HepG2 (cell line): ENCODE measurements at regions not wholly inside any gene's neighbourhood (a gene's known extent, or its start where the extent isn't known, plus 50 kb on each side); places are given as distances from the start of the nearest gene placed in this dataset.

ENCODE experiments used
- ATAC-seq: fragments of 200-7000 bp; cut with Tn5 transposase; 3 replicates; pipeline ENCODE4 v1.9.1; 2020; ENCODE audit warnings: mild to moderate bottlenecking, moderate library complexity
- BruUV-seq: library from RNA; stranded (reverse); fragments of 400-500 nt; replicated peaks from 2 replicates; lab custom pipeline; 2021; lab: Mats Ljungman, UMichigan
- CTCF ChIA-PET: fragments of 300-600 bp; formaldehyde crosslinking; extraction: SDS; loops from one replicate; lab custom pipeline; 2021; ENCODE audit warnings: low total read pairs, inconsistent platforms, low intra/inter-chr PET ratio; lab: Yijun Ruan, JAX
- POLR2A ChIA-PET: fragments of 350-600 bp; sonication (Branson Sonifier 250); formaldehyde crosslinking; loops from one replicate; lab custom pipeline; 2020; ENCODE audit warnings: antibody characterized with exemption, inconsistent platforms; lab: Yijun Ruan, JAX
- DNase-seq: peaks from one replicate; pipeline ENCODE4 v3.0.0-alpha.2; 2015; ENCODE audit warnings: low spot score
- FAIRE-seq: peaks from 3 replicates; lab custom pipeline; 2011; peaks lifted over from hg19 to GRCh38; lab: Jason Lieb, UNC
- H2AFZ ChIP-seq: one replicate; pipeline ENCODE4 v1.6.1; 2011; ENCODE audit warnings: low read length, inconsistent platforms
- H3K27ac ChIP-seq: fragments of 300-600 bp; 3 replicates; pipeline ENCODE4 v1.8.0; 2011; ENCODE audit warnings: mixed run types, mild to moderate bottlenecking, mixed read lengths, low read length, inconsistent platforms; ENCODE audit not compliant: insufficient read depth; ENCODE audit errors: extremely low read length
- H3K27me3 ChIP-seq, 2 experiments: fragments of 200-600 bp in 1 of 2; 2 replicates in 1 of 2; 3 replicates in 1 of 2; pipeline versions ENCODE4 v1.6.0 to v1.8.0; 2011; ENCODE audit warnings: low read length in 2 of 2, mild to moderate bottlenecking in 2 of 2, moderate library complexity in 2 of 2, inconsistent platforms in 1 of 2; ENCODE audit not compliant: insufficient read depth in 2 of 2, control insufficient read depth in 1 of 2
- H3K36me3 ChIP-seq, 2 experiments: fragments of 200-600 bp in 1 of 2; replicated peaks in 1 of 2; 2 replicates in 1 of 2; 3 replicates in 1 of 2; pipeline versions ENCODE4 v1.5.1 to v1.8.0; 2011; ENCODE audit warnings: low read length in 2 of 2, inconsistent platforms in 1 of 2; ENCODE audit not compliant: insufficient read depth in 2 of 2, control insufficient read depth in 1 of 2
- H3K4me1 ChIP-seq: 2 replicates; pipeline ENCODE4 v1.5.1; 2012; ENCODE audit warnings: low read length, inconsistent platforms; ENCODE audit not compliant: insufficient read depth
- H3K4me2 ChIP-seq: 2 replicates; pipeline ENCODE4 v1.6.0; 2011; ENCODE audit warnings: low read depth, low read length, inconsistent platforms
- H3K4me3 ChIP-seq, 3 experiments: fragments of 200-600 bp in 1 of 3; sonication (generic), shearing (Covaris generic) in 1 of 3; replicated peaks in 1 of 3; 2 replicates each; pipeline ENCODE4 v1.5.1; 2011 to 2016; ENCODE audit warnings: low read length in 3 of 3, inconsistent platforms in 2 of 3, low read depth in 2 of 3, mild to moderate bottlenecking in 2 of 3, control low read depth in 1 of 3, mixed read lengths in 1 of 3; ENCODE audit not compliant: insufficient read depth in 1 of 3
- H3K79me2 ChIP-seq: one replicate; pipeline ENCODE4 v1.6.1; 2011; ENCODE audit warnings: low read length, inconsistent platforms; ENCODE audit not compliant: insufficient read depth
- H3K9ac ChIP-seq: 2 replicates; pipeline ENCODE4 v1.6.0; 2011; ENCODE audit warnings: mild to moderate bottlenecking, low read depth, low read length, inconsistent platforms; ENCODE audit not compliant: insufficient read depth
- H3K9me3 ChIP-seq: 2 replicates; pipeline ENCODE4 v1.5.1; 2012; ENCODE audit warnings: mild to moderate bottlenecking, low read length
- H4K20me1 ChIP-seq: 2 replicates; pipeline ENCODE4 v1.6.0; 2011; ENCODE audit warnings: inconsistent platforms, mild to moderate bottlenecking, low read length, moderate library complexity; ENCODE audit not compliant: insufficient read depth
- CEBPB ChIP-seq: IDR thresholded peaks from 2 replicates; pipeline ENCODE4 v1.6.1; 2011; ENCODE audit warnings: low read depth, low read length, improper control_type of control experiment, borderline replicate concordance
- FOSL1 ChIP-seq: sonication (generic); formaldehyde crosslinking; IDR thresholded peaks from 2 replicates; pipeline ENCODE4 v1.9.0; 2021; ENCODE audit warnings: missing genetic modification reagents, borderline replicate concordance
- FOXC1 ChIP-seq: sonication (generic); formaldehyde crosslinking; IDR thresholded peaks from 2 replicates; pipeline ENCODE4 v1.8.0; 2022; ENCODE audit warnings: mild to moderate bottlenecking, missing genetic modification reagents, borderline replicate concordance
- KAT8 ChIP-seq: IDR thresholded peaks from 2 replicates; pipeline ENCODE4 v1.6.1; 2016; ENCODE audit warnings: missing genetic modification reagents, missing compliant biosample characterization
- SYNCRIP ChIP-seq: fragments of 200-400 bp; formaldehyde crosslinking; IDR thresholded peaks from 2 replicates; pipeline ENCODE4 v1.6.1; 2018; ENCODE audit warnings: mild to moderate bottlenecking, low read depth, low read length; ENCODE audit not compliant: insufficient read depth
- TAF15 ChIP-seq: fragments of 200-400 bp; formaldehyde crosslinking; IDR thresholded peaks from one replicate; pipeline ENCODE4 v1.6.1; 2018; ENCODE audit warnings: mild to moderate bottlenecking, low read depth, low read length; ENCODE audit not compliant: poor library complexity, severe bottlenecking
- TSC22D2 ChIP-seq: sonication (generic); formaldehyde crosslinking; IDR thresholded peaks from 2 replicates; pipeline ENCODE4 v1.5.1; 2020; ENCODE audit warnings: missing genetic modification reagents, mild to moderate bottlenecking, borderline replicate concordance
- ZBTB38 ChIP-seq: sonication (generic); formaldehyde crosslinking; IDR thresholded peaks from 2 replicates; pipeline ENCODE4 v1.5.1; 2020; ENCODE audit warnings: mild to moderate bottlenecking, missing genetic modification reagents
- ZFAT ChIP-seq: sonication (generic); formaldehyde crosslinking; conservative IDR thresholded peaks from 2 replicates; pipeline ENCODE4 v1.8.1; 2023; ENCODE audit warnings: missing genetic modification reagents, inconsistent platforms
- ZNF274 ChIP-seq: sonication (generic); formaldehyde crosslinking; IDR thresholded peaks from 2 replicates; pipeline ENCODE4 v1.5.1; 2020; ENCODE audit warnings: mild to moderate bottlenecking, missing genetic modification reagents
- ZNF367 ChIP-seq: sonication (generic); formaldehyde crosslinking; IDR thresholded peaks from 2 replicates; pipeline ENCODE4 v1.4.0; 2020; ENCODE audit warnings: missing genetic modification reagents, borderline replicate concordance
- ZNF451 ChIP-seq: sonication (generic); formaldehyde crosslinking; IDR thresholded peaks from 2 replicates; pipeline ENCODE4 v1.5.0; 2020; ENCODE audit warnings: mild to moderate bottlenecking, missing genetic modification reagents
- ZNF543 ChIP-seq: sonication (generic); formaldehyde crosslinking; IDR thresholded peaks from 2 replicates; pipeline ENCODE4 v1.4.0; 2020; ENCODE audit warnings: mild to moderate bottlenecking, missing genetic modification reagents
- ZNF550 ChIP-seq: sonication (generic); formaldehyde crosslinking; IDR thresholded peaks from 2 replicates; pipeline ENCODE4 v1.4.0; 2020; ENCODE audit warnings: mild to moderate bottlenecking, missing genetic modification reagents, borderline replicate concordance
- ZNF564 ChIP-seq: sonication (generic); formaldehyde crosslinking; IDR thresholded peaks from 2 replicates; pipeline ENCODE4 v1.8.1; 2023; ENCODE audit warnings: mild to moderate bottlenecking, missing genetic modification reagents
- WGBS: methylation state at CpG from one replicate; pipeline ENCODE4 v1.1.6; 2017; ENCODE audit warnings: low lambda C conversion rate; 5-methylcytosine and 5-hydroxymethylcytosine counted together
- in situ Hi-C: cut with HindIII; loops from 2 replicates; pipeline ENCODE4 v1.10.0; 2017; ENCODE audit warnings: low pct_unique_long_range_greater_than_20kb; ENCODE audit not compliant: extremely low pct_ligation_motif_present
- intact Hi-C: fragments of 100-400 bp; cut with micrococcal nuclease; formaldehyde crosslinking; loops from one replicate; pipeline ENCODE4 v1.10.0; 2022; ENCODE audit not compliant: unreplicated experiment
- TF ChIP-seq, protein P1 (sequence below): sonication (generic); formaldehyde crosslinking; IDR thresholded peaks from 2 replicates; pipeline ENCODE4 v1.4.0; 2020; ENCODE audit warnings: missing genetic modification reagents
- TF ChIP-seq, protein P2 (sequence below): IDR thresholded peaks from 2 replicates; pipeline ENCODE4 v1.6.1; 2012; ENCODE audit warnings: low read depth, low read length, improper control_type of control experiment
- TF ChIP-seq, protein P3 (sequence below): sonication (generic); formaldehyde crosslinking; IDR thresholded peaks from 2 replicates; pipeline ENCODE4 v1.5.1; 2020; ENCODE audit warnings: mild to moderate bottlenecking, missing genetic modification reagents, moderate library complexity

DNA sequence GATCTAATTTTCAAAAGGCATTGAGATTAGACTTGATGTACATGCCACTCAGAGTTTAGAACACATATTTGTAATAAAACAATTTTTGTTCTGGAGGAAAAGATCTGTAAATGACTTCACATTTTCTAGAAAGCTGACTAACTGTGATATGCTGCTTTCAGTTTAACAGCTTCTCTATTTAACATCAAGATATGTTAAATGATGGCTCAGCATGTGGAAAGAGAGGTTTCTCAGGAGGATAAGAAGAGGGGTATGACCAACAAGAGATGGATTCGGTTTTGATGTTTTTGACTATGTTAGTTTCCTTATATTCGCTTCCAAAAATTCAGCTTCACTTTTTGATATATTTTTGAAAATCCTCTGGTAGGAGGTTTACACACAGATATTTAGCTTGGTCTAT is 698.7 kb downstream of the GLUD2 start:
- no peak for FAIRE-seq
- in situ Hi-C loops: no loop called here
- WGBS: 45% methylated on average over 2 of the region's 2 CpGs

More for the DNA sequence above, 698.7 kb downstream of the GLUD2 start:
- H3K4me2 ChIP-seq: no peak overlapping the region
- H3K27me3 ChIP-seq: no peaks in the 10 kb centered on the region
- no peak overlapping the region for H3K27ac ChIP-seq
- H3K4me3 ChIP-seq: no peak overlapping the region
- ATAC-seq: no peak
- H2AFZ ChIP-seq: no peak overlapping the region
- TF ChIP-seq TAF15 (no peak), ZNF367 (no peak), ZNF274 (CRISPR knock-in tag) (no peak), ZNF550 (CRISPR knock-in tag) (no peak), KAT8 (CRISPR knock-in tag) (no peak), ZFAT (CRISPR knock-in tag) (no peak), CEBPB (no peak), TSC22D2 (CRISPR knock-in tag) (no peak), SYNCRIP (no peak), ZBTB38 (CRISPR knock-in tag) (no peak), FOSL1 (CRISPR knock-in tag) (no peak), FOXC1 (CRISPR knock-in tag) (no peak), ZNF564 (CRISPR knock-in tag) (no peak), ZNF451 (CRISPR knock-in tag) (no peak), ZNF543 (CRISPR knock-in tag) (no peak)
- TF ChIP-seq, protein P1, sequence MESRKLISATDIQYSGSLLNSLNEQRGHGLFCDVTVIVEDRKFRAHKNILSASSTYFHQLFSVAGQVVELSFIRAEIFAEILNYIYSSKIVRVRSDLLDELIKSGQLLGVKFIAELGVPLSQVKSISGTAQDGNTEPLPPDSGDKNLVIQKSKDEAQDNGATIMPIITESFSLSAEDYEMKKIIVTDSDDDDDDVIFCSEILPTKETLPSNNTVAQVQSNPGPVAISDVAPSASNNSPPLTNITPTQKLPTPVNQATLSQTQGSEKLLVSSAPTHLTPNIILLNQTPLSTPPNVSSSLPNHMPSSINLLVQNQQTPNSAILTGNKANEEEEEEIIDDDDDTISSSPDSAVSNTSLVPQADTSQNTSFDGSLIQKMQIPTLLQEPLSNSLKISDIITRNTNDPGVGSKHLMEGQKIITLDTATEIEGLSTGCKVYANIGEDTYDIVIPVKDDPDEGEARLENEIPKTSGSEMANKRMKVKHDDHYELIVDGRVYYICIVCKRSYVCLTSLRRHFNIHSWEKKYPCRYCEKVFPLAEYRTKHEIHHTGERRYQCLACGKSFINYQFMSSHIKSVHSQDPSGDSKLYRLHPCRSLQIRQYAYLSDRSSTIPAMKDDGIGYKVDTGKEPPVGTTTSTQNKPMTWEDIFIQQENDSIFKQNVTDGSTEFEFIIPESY (CRISPR knock-in tag): no peak
- TF ChIP-seq, protein P2, sequence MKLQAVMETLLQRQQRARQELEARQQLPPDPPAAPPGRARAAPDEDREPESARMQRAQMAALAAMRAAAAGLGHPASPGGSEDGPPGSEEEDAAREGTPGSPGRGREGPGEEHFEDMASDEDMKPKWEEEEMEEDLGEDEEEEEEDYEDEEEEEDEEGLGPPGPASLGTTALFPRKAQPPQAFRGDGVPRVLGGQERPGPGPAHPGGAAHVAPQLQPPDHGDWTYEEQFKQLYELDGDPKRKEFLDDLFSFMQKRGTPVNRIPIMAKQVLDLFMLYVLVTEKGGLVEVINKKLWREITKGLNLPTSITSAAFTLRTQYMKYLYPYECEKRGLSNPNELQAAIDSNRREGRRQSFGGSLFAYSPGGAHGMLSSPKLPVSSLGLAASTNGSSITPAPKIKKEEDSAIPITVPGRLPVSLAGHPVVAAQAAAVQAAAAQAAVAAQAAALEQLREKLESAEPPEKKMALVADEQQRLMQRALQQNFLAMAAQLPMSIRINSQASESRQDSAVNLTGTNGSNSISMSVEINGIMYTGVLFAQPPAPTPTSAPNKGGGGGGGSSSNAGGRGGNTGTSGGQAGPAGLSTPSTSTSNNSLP: no peak
- TF ChIP-seq, protein P3, sequence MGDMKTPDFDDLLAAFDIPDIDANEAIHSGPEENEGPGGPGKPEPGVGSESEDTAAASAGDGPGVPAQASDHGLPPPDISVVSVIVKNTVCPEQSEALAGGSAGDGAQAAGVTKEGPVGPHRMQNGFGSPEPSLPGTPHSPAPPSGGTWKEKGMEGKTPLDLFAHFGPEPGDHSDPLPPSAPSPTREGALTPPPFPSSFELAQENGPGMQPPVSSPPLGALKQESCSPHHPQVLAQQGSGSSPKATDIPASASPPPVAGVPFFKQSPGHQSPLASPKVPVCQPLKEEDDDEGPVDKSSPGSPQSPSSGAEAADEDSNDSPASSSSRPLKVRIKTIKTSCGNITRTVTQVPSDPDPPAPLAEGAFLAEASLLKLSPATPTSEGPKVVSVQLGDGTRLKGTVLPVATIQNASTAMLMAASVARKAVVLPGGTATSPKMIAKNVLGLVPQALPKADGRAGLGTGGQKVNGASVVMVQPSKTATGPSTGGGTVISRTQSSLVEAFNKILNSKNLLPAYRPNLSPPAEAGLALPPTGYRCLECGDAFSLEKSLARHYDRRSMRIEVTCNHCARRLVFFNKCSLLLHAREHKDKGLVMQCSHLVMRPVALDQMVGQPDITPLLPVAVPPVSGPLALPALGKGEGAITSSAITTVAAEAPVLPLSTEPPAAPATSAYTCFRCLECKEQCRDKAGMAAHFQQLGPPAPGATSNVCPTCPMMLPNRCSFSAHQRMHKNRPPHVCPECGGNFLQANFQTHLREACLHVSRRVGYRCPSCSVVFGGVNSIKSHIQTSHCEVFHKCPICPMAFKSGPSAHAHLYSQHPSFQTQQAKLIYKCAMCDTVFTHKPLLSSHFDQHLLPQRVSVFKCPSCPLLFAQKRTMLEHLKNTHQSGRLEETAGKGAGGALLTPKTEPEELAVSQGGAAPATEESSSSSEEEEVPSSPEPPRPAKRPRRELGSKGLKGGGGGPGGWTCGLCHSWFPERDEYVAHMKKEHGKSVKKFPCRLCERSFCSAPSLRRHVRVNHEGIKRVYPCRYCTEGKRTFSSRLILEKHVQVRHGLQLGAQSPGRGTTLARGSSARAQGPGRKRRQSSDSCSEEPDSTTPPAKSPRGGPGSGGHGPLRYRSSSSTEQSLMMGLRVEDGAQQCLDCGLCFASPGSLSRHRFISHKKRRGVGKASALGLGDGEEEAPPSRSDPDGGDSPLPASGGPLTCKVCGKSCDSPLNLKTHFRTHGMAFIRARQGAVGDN (CRISPR knock-in tag): no peak
- TF ChIP-seq, all 625 proteins: peak for 0
- ChIA-PET POLR2A (no interaction called here), CTCF (no interaction called here)
- BruUV-seq: no TSS peak
- H3K9ac ChIP-seq: no peak overlapping the region
- H3K4me1 ChIP-seq: no peaks in the 10 kb centered on the region
- no peaks in the 10 kb centered on the region for H3K36me3 ChIP-seq
- no peaks in the 10 kb centered on the region for H3K79me2 ChIP-seq
- H4K20me1 ChIP-seq: no peaks in the 10 kb centered on the region
- DNase-seq: no peak
- intact Hi-C loops: no loop called here
- H3K9me3 ChIP-seq: no peaks in the 10 kb centered on the region
